OCI-LY7 (cell line): ENCODE measurements at regions not wholly inside any gene's neighbourhood (a gene's known extent, or its start where the extent isn't known, plus 50 kb on each side); places are given as distances from the start of the nearest gene placed in this dataset.

Experiments used
- BruUV-seq: library from RNA; stranded (reverse); fragments of 400-500 nt; replicated peaks from 2 replicates; lab custom pipeline; 2021; lab: Mats Ljungman, UMichigan
- CTCF ChIA-PET: fragments of 300-600 bp; sonication (Branson Sonifier 250); formaldehyde crosslinking; loops from one replicate; lab custom pipeline; 2022; ENCODE audit warnings: antibody characterized with exemption; ENCODE audit not compliant: unreplicated experiment; lab: Charles Lee
- POLR2A ChIA-PET: fragments of 300-600 bp; sonication (Branson Sonifier 250); formaldehyde crosslinking; loops from one replicate; lab custom pipeline; 2022; ENCODE audit warnings: antibody characterized with exemption; lab: Charles Lee
- DNase-seq: peaks from one replicate; pipeline ENCODE4 v3.0.0-alpha.2; 2015; ENCODE audit warnings: low spot score
- H2AFZ ChIP-seq: fragments of 200-600 bp; sonication (generic), shearing (Covaris generic); 2 replicates; pipeline ENCODE4 v1.6.1; 2014; ENCODE audit warnings: mild to moderate bottlenecking, antibody characterized with exemption, low read length, moderate library complexity
- H3K27ac ChIP-seq: fragments of 200-600 bp; sonication (generic); 2 replicates; pipeline ENCODE4 v1.5.1; 2014; ENCODE audit warnings: mixed run types, low read depth, mild to moderate bottlenecking, moderate library complexity, low read length, inconsistent platforms; ENCODE audit not compliant: poor library complexity, severe bottlenecking
- H3K36me3 ChIP-seq: fragments of 200-600 bp; sonication (generic); 2 replicates; pipeline ENCODE4 v1.6.1; 2014; ENCODE audit warnings: mild to moderate bottlenecking, antibody characterized with exemption, low read length, moderate library complexity, mixed read lengths; ENCODE audit not compliant: insufficient read depth
- H3K4me1 ChIP-seq: fragments of 200-600 bp; sonication (generic); 2 replicates; pipeline ENCODE4 v1.5.1; 2014; ENCODE audit warnings: mild to moderate bottlenecking, low read length; ENCODE audit not compliant: insufficient read depth, poor library complexity, severe bottlenecking
- H3K4me2 ChIP-seq: fragments of 200-600 bp; sonication (generic); 2 replicates; pipeline ENCODE4 v1.6.1; 2014; ENCODE audit warnings: mild to moderate bottlenecking, low read length
- H3K4me3 ChIP-seq: fragments of 200-600 bp; sonication (generic); 2 replicates; pipeline ENCODE4 v1.5.1; 2014; ENCODE audit warnings: mild to moderate bottlenecking, low read depth, low read length; ENCODE audit not compliant: poor library complexity, severe bottlenecking
- H3K79me2 ChIP-seq: fragments of 200-600 bp; sonication (generic); 2 replicates; pipeline ENCODE4 v1.6.1; 2016; ENCODE audit warnings: low read depth, mild to moderate bottlenecking, low read length, moderate library complexity, mixed read lengths; ENCODE audit not compliant: insufficient read depth
- H3K9me2 ChIP-seq: fragments of 200-600 bp; sonication (generic); 2 replicates; pipeline ENCODE4 v1.6.1; 2016; ENCODE audit warnings: mild to moderate bottlenecking, low read length, mixed read lengths; ENCODE audit not compliant: insufficient read depth
- H3K9me3 ChIP-seq: fragments of 200-600 bp; sonication (generic); 2 replicates; pipeline ENCODE4 v1.6.1; 2014; ENCODE audit warnings: mild to moderate bottlenecking, mixed run types, low read length, mixed read lengths
- H4K20me1 ChIP-seq: fragments of 200-600 bp; sonication (generic); 2 replicates; pipeline ENCODE4 v1.6.1; 2014; ENCODE audit warnings: mild to moderate bottlenecking, antibody characterized with exemption, low read length, moderate library complexity, mixed read lengths; ENCODE audit not compliant: insufficient read depth
- EZH2phosphoT487 ChIP-seq: fragments of 200-600 bp; sonication (generic); IDR thresholded peaks from 2 replicates; pipeline ENCODE4 v1.6.1; 2018; ENCODE audit warnings: low read depth, borderline replicate concordance, mild to moderate bottlenecking, mixed run types, antibody characterized with exemption, low read length, moderate library complexity, mixed read lengths
- intact Hi-C: fragments of 100-400 bp; cut with micrococcal nuclease; formaldehyde crosslinking; loops from one replicate; pipeline ENCODE4 v1.10.0; 2022; ENCODE audit not compliant: unreplicated experiment
- TF ChIP-seq, protein P1 (sequence below): fragments of 200-600 bp; sonication (generic); conservative IDR thresholded peaks from 2 replicates; pipeline ENCODE4 v1.5.1; 2014; ENCODE audit warnings: mild to moderate bottlenecking, antibody characterized with exemption, low read length, moderate library complexity, mixed read lengths

- H3K79me2 ChIP-seq, result no peaks in the 10 kb centered on the region
- intact Hi-C loops, result no loop called here
- H3K27ac ChIP-seq, result no peak overlapping the region
- H3K4me2 ChIP-seq, result no peak overlapping the region
- H3K4me3 ChIP-seq, result no peak overlapping the region
- POLR2A ChIA-PET, result no interaction called here
- CTCF ChIA-PET, result no interaction called here
- H4K20me1 ChIP-seq, result no peaks in the 10 kb centered on the region
- H3K9me2 ChIP-seq, result no peaks in the 10 kb centered on the region
- no peaks in the 10 kb centered on the region for H3K4me1 ChIP-seq
- H3K9me3 ChIP-seq, result no peaks in the 10 kb centered on the region
- H2AFZ ChIP-seq, result no peak overlapping the region
- H3K36me3 ChIP-seq, result no peaks in the 10 kb centered on the region
- TF ChIP-seq, protein P1, sequence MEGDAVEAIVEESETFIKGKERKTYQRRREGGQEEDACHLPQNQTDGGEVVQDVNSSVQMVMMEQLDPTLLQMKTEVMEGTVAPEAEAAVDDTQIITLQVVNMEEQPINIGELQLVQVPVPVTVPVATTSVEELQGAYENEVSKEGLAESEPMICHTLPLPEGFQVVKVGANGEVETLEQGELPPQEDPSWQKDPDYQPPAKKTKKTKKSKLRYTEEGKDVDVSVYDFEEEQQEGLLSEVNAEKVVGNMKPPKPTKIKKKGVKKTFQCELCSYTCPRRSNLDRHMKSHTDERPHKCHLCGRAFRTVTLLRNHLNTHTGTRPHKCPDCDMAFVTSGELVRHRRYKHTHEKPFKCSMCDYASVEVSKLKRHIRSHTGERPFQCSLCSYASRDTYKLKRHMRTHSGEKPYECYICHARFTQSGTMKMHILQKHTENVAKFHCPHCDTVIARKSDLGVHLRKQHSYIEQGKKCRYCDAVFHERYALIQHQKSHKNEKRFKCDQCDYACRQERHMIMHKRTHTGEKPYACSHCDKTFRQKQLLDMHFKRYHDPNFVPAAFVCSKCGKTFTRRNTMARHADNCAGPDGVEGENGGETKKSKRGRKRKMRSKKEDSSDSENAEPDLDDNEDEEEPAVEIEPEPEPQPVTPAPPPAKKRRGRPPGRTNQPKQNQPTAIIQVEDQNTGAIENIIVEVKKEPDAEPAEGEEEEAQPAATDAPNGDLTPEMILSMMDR, result no peak
- TF ChIP-seq EZH2phosphoT487, result no peak
- no peak for DNase-seq
- BruUV-seq, result no TSS peak
These were observed 838.8 kb downstream of the SLC4A3 start for GRCh38 chr2:220466251-220466691.

DNA sequence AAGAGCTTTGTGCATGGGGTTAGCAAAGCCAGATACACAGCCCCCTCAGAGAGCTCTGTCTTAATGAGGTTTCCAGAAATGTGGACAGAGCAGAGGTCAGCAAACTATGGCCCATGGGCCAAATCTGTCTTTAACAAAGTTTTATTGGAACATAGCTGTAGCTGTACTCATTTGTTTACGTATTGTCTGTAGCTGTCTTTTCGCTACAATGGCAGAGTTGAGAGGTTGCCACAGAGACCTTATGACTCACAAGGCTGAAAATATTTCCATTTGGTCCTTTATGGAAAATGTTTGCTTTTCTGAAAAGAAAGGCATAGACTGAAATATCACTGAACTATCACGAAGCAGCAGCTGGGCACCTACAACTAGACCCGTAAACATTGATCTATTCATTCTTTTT lies 841.8 kb downstream of the SLC4A3 start:
- Histone ChIP-seq H2AFZ (no peak overlapping the region), H3K4me1 (no peaks in the 10 kb centered on the region), H3K27ac (no peak overlapping the region), H3K9me3 (no peaks in the 10 kb centered on the region), H3K4me2 (no peak overlapping the region), H3K4me3 (no peak overlapping the region), H3K36me3 (no peaks in the 10 kb centered on the region), H3K9me2 (no peaks in the 10 kb centered on the region), H3K79me2 (no peaks in the 10 kb centered on the region), H4K20me1 (no peaks in the 10 kb centered on the region)
- BruUV-seq, result no TSS peak
- ChIA-PET POLR2A (interaction anchor here (0.6 to 1.0 kb wide), 3 partner anchors 27 to 1207 kb away, joined by 3 read pairs; no protein-coding TSS in a partner anchor), CTCF (no interaction called here)
- TF ChIP-seq EZH2phosphoT487, result no peak
- TF ChIP-seq, protein P1, result no peak
- no peak for DNase-seq
- intact Hi-C loops, result no loop called here

DNA sequence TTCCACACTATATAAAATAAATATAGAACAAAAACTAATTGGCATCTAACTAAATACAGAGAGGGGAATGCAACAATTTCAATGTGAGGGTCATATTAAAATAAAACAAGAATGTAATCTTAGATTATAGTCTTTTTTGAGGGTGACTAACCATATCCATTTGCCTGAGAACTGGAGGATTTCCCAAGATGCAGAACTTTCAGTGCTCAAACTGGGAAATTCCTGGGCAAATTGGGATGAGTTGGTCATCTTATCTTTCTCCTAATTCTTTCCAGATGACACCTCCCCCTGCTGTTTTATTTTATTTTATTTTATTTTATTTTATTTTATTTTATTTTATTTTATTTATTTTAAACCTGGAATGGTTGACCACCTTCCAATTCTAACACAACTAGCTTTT lies 846.2 kb downstream of the SLC4A3 start:
- no peaks in the 10 kb centered on the region for H3K9me3 ChIP-seq
- H3K4me1 ChIP-seq, result no peaks in the 10 kb centered on the region
- H3K4me2 ChIP-seq, result no peak overlapping the region
- intact Hi-C loops, result no loop called here
- no peaks in the 10 kb centered on the region for H3K79me2 ChIP-seq
- POLR2A ChIA-PET, result no interaction called here
- H3K4me3 ChIP-seq, result no peak overlapping the region
- H3K36me3 ChIP-seq, result no peaks in the 10 kb centered on the region
- no peak overlapping the region for H3K27ac ChIP-seq
- H4K20me1 ChIP-seq, result no peaks in the 10 kb centered on the region
- TF ChIP-seq EZH2phosphoT487, result no peak
- TF ChIP-seq, protein P1, result no peak
- H3K9me2 ChIP-seq, result no peaks in the 10 kb centered on the region
- CTCF ChIA-PET, result no interaction called here
- no peak for DNase-seq
- no TSS peak for BruUV-seq
- no peak overlapping the region for H2AFZ ChIP-seq
